ENCODE measurements at regions not wholly inside any gene's neighbourhood (a gene's known extent, or its start where the extent isn't known, plus 50 kb on each side); places are given as distances from the start of the nearest gene placed in this dataset.

- no peaks in the 10 kb centered on the region for H3K36me3 ChIP-seq
- no peaks in the 10 kb centered on the region for H3K4me1 ChIP-seq
- H3K4me3 ChIP-seq, result no peak overlapping the region
- H3K27me3 ChIP-seq, result no peaks in the 10 kb centered on the region
- WGBS, result 80% methylated on average over 2 of the region's 2 CpGs
- no peak for TF ChIP-seq CTCF (IDR thresholded peaks at IDR 0.05)
- no peak for TF ChIP-seq POLR2A (IDR thresholded peaks at IDR 0.05)
- no peak for TF ChIP-seq POLR2AphosphoS5 (IDR thresholded peaks at IDR 0.05)
- TF ChIP-seq EP300 (IDR thresholded peaks at IDR 0.05), result no peak
- H3K27ac ChIP-seq, result no peak overlapping the region
- H3K9me3 ChIP-seq, result no peaks in the 10 kb centered on the region
- DNase-seq (ENCODE audit: low spot score in 2 of 2), result no peak
Observed at GRCh38 chr1:191585095-191585494, 573.2 kb upstream of the RGS18 start.

- no peak for DNase-seq (ENCODE audit: low spot score in 2 of 2)
- Histone ChIP-seq H3K4me1 (no peaks in the 10 kb centered on the region), H3K4me3 (no peak overlapping the region), H3K27me3 (no peaks in the 10 kb centered on the region), H3K27ac (no peak overlapping the region), H3K36me3 (no peaks in the 10 kb centered on the region), H3K9me3 (no peaks in the 10 kb centered on the region)
- WGBS, result 81% methylated on average over 1 of the region's 1 CpG
- TF ChIP-seq EP300 (IDR thresholded peaks at IDR 0.05) (no peak), POLR2A (IDR thresholded peaks at IDR 0.05) (no peak), POLR2AphosphoS5 (IDR thresholded peaks at IDR 0.05) (no peak), CTCF (IDR thresholded peaks at IDR 0.05) (no peak)
Observed at GRCh38 chr1:191588905-191589304, 569.4 kb upstream of the RGS18 start.

GRCh38 chr1:191589536-191589935 is 568.7 kb upstream of the RGS18 start:
- Histone ChIP-seq H3K27me3 (no peaks in the 10 kb centered on the region), H3K36me3 (no peaks in the 10 kb centered on the region), H3K4me3 (no peak overlapping the region), H3K27ac (no peak overlapping the region), H3K9me3 (no peaks in the 10 kb centered on the region), H3K4me1 (no peaks in the 10 kb centered on the region)
- WGBS, result 94% methylated on average over 4 of the region's 4 CpGs
- TF ChIP-seq EP300 (IDR thresholded peaks at IDR 0.05) (no peak), POLR2AphosphoS5 (IDR thresholded peaks at IDR 0.05) (no peak), POLR2A (IDR thresholded peaks at IDR 0.05) (no peak), CTCF (IDR thresholded peaks at IDR 0.05) (no peak)
- no peak for DNase-seq (ENCODE audit: low spot score in 2 of 2)

GRCh38 chr1:191590578-191590977 is 567.7 kb upstream of the RGS18 start:
- WGBS, result 52% methylated on average over 3 of the region's 3 CpGs
- Histone ChIP-seq H3K36me3 (no peaks in the 10 kb centered on the region), H3K27me3 (no peaks in the 10 kb centered on the region)

GRCh38 chr1:191592039-191592438 is 566.2 kb upstream of the RGS18 start:
- no peak overlapping the region for H3K4me3 ChIP-seq
- H3K4me1 ChIP-seq, result no peaks in the 10 kb centered on the region
- H3K27me3 ChIP-seq, result no peaks in the 10 kb centered on the region
- no peak for DNase-seq (ENCODE audit: low spot score in 2 of 2)
- TF ChIP-seq POLR2A (IDR thresholded peaks at IDR 0.05) (no peak), POLR2AphosphoS5 (IDR thresholded peaks at IDR 0.05) (no peak), CTCF (IDR thresholded peaks at IDR 0.05) (no peak), EP300 (IDR thresholded peaks at IDR 0.05) (no peak)
- no peaks in the 10 kb centered on the region for H3K9me3 ChIP-seq
- H3K27ac ChIP-seq, result no peak overlapping the region
- no peaks in the 10 kb centered on the region for H3K36me3 ChIP-seq
- WGBS, result 94% methylated on average over 1 of the region's 1 CpG

More at GRCh38 chr1:191590578-191590977, 567.7 kb upstream of the RGS18 start:
- Histone ChIP-seq H3K9me3 (no peaks in the 10 kb centered on the region), H3K4me3 (no peak overlapping the region), H3K4me1 (no peaks in the 10 kb centered on the region), H3K27ac (no peak overlapping the region)
- no peak for DNase-seq (ENCODE audit: low spot score in 2 of 2)
- no peak for TF ChIP-seq EP300 (IDR thresholded peaks at IDR 0.05)
- no peak for TF ChIP-seq POLR2A (IDR thresholded peaks at IDR 0.05)
- no peak for TF ChIP-seq POLR2AphosphoS5 (IDR thresholded peaks at IDR 0.05)
- TF ChIP-seq CTCF (IDR thresholded peaks at IDR 0.05), result no peak

All from suprapubic skin (tissue), 4 donors.